ENCODE measurements at regions not wholly inside any gene's neighbourhood (a gene's known extent, or its start where the extent isn't known, plus 50 kb on each side); places are given as distances from the start of the nearest gene placed in this dataset.

GRCh38 chr5:159555084-159555483 is 224.8 kb upstream of the IL12B start:
- TF ChIP-seq POLR2AphosphoS5 (IDR thresholded peaks at IDR 0.05; ENCODE audit: low read depth, low read length) (no peak), REST (IDR thresholded peaks at IDR 0.05; ENCODE audit: insufficient read depth in 1 of 2, low read depth in 2 of 2, low read length in 2 of 2) (no peak), SIN3A (IDR thresholded peaks at IDR 0.05; ENCODE audit: borderline replicate concordance, insufficient read depth, low read length) (no peak), TAF1 (IDR thresholded peaks at IDR 0.05; ENCODE audit: borderline replicate concordance, insufficient read depth, low read length) (no peak), FOXP2 (optimal IDR thresholded peaks at IDR 0.05; ENCODE audit: borderline replicate concordance, extremely low read depth, extremely low read length, insufficient read depth) (no peak)

DNA sequence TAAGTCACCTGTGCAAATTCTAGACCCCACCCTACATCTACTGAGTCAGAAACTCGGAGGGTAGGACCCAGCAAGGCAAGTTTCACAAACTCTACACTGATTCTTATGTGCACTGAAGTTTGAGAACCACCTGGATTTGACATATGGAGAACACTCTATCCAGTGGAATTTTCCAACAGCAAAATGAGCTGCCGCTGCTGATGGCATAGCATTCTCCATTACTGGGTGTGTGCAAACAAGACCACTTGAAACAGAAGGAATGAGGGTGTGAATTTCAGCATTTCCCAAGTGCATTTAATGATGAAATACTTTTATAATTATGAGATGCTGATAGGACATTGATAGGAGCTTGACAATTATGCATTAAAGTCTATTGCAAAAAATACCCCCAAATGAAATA is 229.1 kb upstream of the IL12B start:
- TF ChIP-seq SIN3A (IDR thresholded peaks at IDR 0.05; ENCODE audit: borderline replicate concordance, insufficient read depth, low read length), result no peak
- no peak for TF ChIP-seq TAF1 (IDR thresholded peaks at IDR 0.05; ENCODE audit: borderline replicate concordance, insufficient read depth, low read length)
- no peak for TF ChIP-seq POLR2AphosphoS5 (IDR thresholded peaks at IDR 0.05; ENCODE audit: low read depth, low read length)
- TF ChIP-seq REST (IDR thresholded peaks at IDR 0.05; ENCODE audit: insufficient read depth in 1 of 2, low read depth in 2 of 2, low read length in 2 of 2), result no peak
- TF ChIP-seq FOXP2 (optimal IDR thresholded peaks at IDR 0.05; ENCODE audit: borderline replicate concordance, extremely low read depth, extremely low read length, insufficient read depth), result no peak

- TF ChIP-seq SIN3A (IDR thresholded peaks at IDR 0.05; ENCODE audit: borderline replicate concordance, insufficient read depth, low read length) (no peak), REST (IDR thresholded peaks at IDR 0.05; ENCODE audit: insufficient read depth in 1 of 2, low read depth in 2 of 2, low read length in 2 of 2) (no peak), POLR2AphosphoS5 (IDR thresholded peaks at IDR 0.05; ENCODE audit: low read depth, low read length) (no peak), TAF1 (IDR thresholded peaks at IDR 0.05; ENCODE audit: borderline replicate concordance, insufficient read depth, low read length) (no peak), FOXP2 (optimal IDR thresholded peaks at IDR 0.05; ENCODE audit: borderline replicate concordance, extremely low read depth, extremely low read length, insufficient read depth) (no peak)
Observed at GRCh38 chr5:159560088-159560487, 229.8 kb upstream of the IL12B start.

DNA sequence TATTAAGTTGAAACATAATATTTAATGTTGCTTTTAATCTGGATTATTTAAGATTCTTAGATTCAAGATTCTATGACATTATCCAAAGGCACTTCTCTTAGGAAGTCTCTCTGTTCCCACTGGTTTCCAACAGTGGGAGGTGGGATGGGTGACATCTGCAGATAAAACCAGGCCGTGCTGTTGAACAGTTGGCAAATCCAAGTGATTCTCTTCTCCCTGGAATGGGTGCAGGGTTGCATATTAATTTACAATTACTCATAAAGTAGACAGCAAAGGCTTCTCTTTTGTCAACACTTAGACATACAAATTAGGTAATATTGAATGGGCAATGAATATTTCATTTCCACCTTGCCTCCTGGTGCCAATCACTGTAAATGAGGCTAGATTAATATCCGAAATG is 233.7 kb upstream of the IL12B start:
- TF ChIP-seq POLR2AphosphoS5 (IDR thresholded peaks at IDR 0.05; ENCODE audit: low read depth, low read length) (no peak), SIN3A (IDR thresholded peaks at IDR 0.05; ENCODE audit: borderline replicate concordance, insufficient read depth, low read length) (no peak), REST (IDR thresholded peaks at IDR 0.05; ENCODE audit: insufficient read depth in 1 of 2, low read depth in 2 of 2, low read length in 2 of 2) (no peak), TAF1 (IDR thresholded peaks at IDR 0.05; ENCODE audit: borderline replicate concordance, insufficient read depth, low read length) (no peak), FOXP2 (optimal IDR thresholded peaks at IDR 0.05; ENCODE audit: borderline replicate concordance, extremely low read depth, extremely low read length, insufficient read depth) (no peak)

DNA sequence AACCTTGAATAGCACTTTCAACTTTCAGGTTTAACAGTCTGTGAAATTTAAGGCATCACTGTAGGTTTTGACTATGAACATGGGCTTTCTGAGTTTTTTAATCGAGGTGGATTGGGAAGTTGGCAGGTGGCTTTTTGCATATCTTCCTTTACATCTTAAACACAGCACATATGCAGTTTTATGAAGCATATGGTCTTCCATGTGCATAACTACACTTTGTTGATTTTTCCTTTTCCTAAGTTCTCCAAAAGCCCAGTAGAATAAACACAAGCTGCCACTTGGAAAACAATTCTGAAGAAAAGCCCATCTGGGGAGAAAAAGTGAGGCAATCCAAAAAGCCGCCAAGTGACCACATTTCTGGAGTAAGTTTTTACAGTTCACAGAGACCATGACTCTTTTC is 236.5 kb upstream of the IL12B start:
- TF ChIP-seq SIN3A (IDR thresholded peaks at IDR 0.05; ENCODE audit: borderline replicate concordance, insufficient read depth, low read length), result no peak
- no peak for TF ChIP-seq REST (IDR thresholded peaks at IDR 0.05; ENCODE audit: insufficient read depth in 1 of 2, low read depth in 2 of 2, low read length in 2 of 2)
- no peak for TF ChIP-seq TAF1 (IDR thresholded peaks at IDR 0.05; ENCODE audit: borderline replicate concordance, insufficient read depth, low read length)
- no peak for TF ChIP-seq FOXP2 (optimal IDR thresholded peaks at IDR 0.05; ENCODE audit: borderline replicate concordance, extremely low read depth, extremely low read length, insufficient read depth)
- no peak for TF ChIP-seq POLR2AphosphoS5 (IDR thresholded peaks at IDR 0.05; ENCODE audit: low read depth, low read length)
